CD4-positive, alpha-beta T cell (primary cell): ENCODE measurements at regions not wholly inside any gene's neighbourhood (a gene's known extent, or its start where the extent isn't known, plus 50 kb on each side); places are given as distances from the start of the nearest gene placed in this dataset.

Experiments
- ATAC-seq: fragments of 200-7000 bp; cut with Tn5 transposase; one replicate; pipeline ENCODE4 v1.10.0; 2022; ENCODE audit warnings: mild to moderate bottlenecking; ENCODE audit not compliant: poor library complexity
- CTCF ChIA-PET: fragments of 350-600 bp; sonication (Branson Sonifier 250); formaldehyde crosslinking; loops from one replicate; lab custom pipeline; 2021; ENCODE audit warnings: antibody characterized with exemption, inconsistent platforms; lab: Charles Lee
- POLR2A ChIA-PET: fragments of 350-600 bp; sonication (Branson Sonifier 250); formaldehyde crosslinking; loops from one replicate; lab custom pipeline; 2021; ENCODE audit warnings: antibody characterized with exemption, inconsistent platforms; lab: Charles Lee
- DNase-seq, 14 experiments: peaks; one replicate each; pipeline ENCODE4 v3.0.0-alpha.2; 2013 to 2020; ENCODE audit warnings: mixed read lengths in 2 of 14
- H3K27ac ChIP-seq, 2 donors: one replicate each; pipeline versions ENCODE4 v1.5.1 to v1.7.0; 2013; ENCODE audit warnings: low read length in 2 of 2, low read depth in 1 of 2, mild to moderate bottlenecking in 1 of 2
- H3K27me3 ChIP-seq, 2 experiments: 1 replicate in 1 of 2; 2 replicates in 1 of 2; pipeline versions ENCODE4 v1.6.1 to v1.7.0; 2013; ENCODE audit warnings: low read length in 2 of 2, control low read depth in 1 of 2, mild to moderate bottlenecking in 1 of 2, moderate library complexity in 1 of 2; ENCODE audit not compliant: insufficient read depth in 2 of 2, control insufficient read depth in 1 of 2
- H3K36me3 ChIP-seq: one replicate; pipeline ENCODE4 v1.6.1; 2013; ENCODE audit warnings: low read length, control low read depth; ENCODE audit not compliant: insufficient read depth
- H3K4me1 ChIP-seq: one replicate; pipeline ENCODE4 v1.6.1; 2013; ENCODE audit warnings: low read length, control low read depth; ENCODE audit not compliant: insufficient read depth
- H3K4me3 ChIP-seq: one replicate; pipeline ENCODE4 v1.5.1; 2013; ENCODE audit warnings: mild to moderate bottlenecking, low read length, moderate library complexity
- H3K9me3 ChIP-seq, 2 experiments: 1 replicate in 1 of 2; 2 replicates in 1 of 2; pipeline versions ENCODE4 v1.6.1 to v1.7.0; 2013; ENCODE audit warnings: low read length in 2 of 2, mild to moderate bottlenecking in 2 of 2, control low read depth in 1 of 2, moderate library complexity in 1 of 2; ENCODE audit not compliant: control insufficient read depth in 1 of 2, insufficient read depth in 1 of 2
- H3K27ac Mint-ChIP-seq: one replicate; pipeline ENCODE4 v1.8.0; 2020; ENCODE audit warnings: mixed read lengths
- H3K27me3 Mint-ChIP-seq: one replicate; pipeline ENCODE4 v1.8.0; 2021; ENCODE audit warnings: mixed read lengths
- H3K36me3 Mint-ChIP-seq: one replicate; pipeline ENCODE4 v1.8.0; 2021; ENCODE audit warnings: low read depth, mixed read lengths
- H3K4me1 Mint-ChIP-seq: one replicate; pipeline ENCODE4 v1.8.0; 2021; ENCODE audit warnings: low read depth, mixed read lengths
- H3K4me3 Mint-ChIP-seq: one replicate; pipeline ENCODE4 v1.8.0; 2020; ENCODE audit warnings: mild to moderate bottlenecking, mixed read lengths
- H3K9me3 Mint-ChIP-seq: one replicate; pipeline ENCODE4 v1.8.0; 2020; ENCODE audit warnings: mixed read lengths
- intact Hi-C, 2 experiments: fragments of 100-400 bp; cut with DNase I in 1 of 2; cut with micrococcal nuclease in 1 of 2; formaldehyde crosslinking; loops; one replicate each; pipeline versions ENCODE4 v1.15.1 to v1.9.0; 2023 to 2025; cut with DNase I, micrococcal nuclease
- TF ChIP-seq, protein P1 (sequence below): fragments of 200-600 bp; IDR thresholded peaks from one replicate; pipeline ENCODE4 v1.8.0; 2022; ENCODE audit warnings: antibody characterized with exemption, mild to moderate bottlenecking

- POLR2A ChIA-PET, result no interaction called here
- intact Hi-C loops, result no loop called here
- no peak overlapping the region for H3K4me3 ChIP-seq
- no peak overlapping the region for H3K4me3 Mint-ChIP-seq
- ATAC-seq (no peak), DNase-seq (no peak)
- no peaks in the 10 kb centered on the region for H3K36me3 ChIP-seq
- H3K36me3 Mint-ChIP-seq, result no peaks in the 10 kb centered on the region
- H3K9me3 Mint-ChIP-seq, result no peaks in the 10 kb centered on the region
- H3K27ac ChIP-seq, result no peak overlapping the region
- H3K4me1 ChIP-seq, result no peaks in the 10 kb centered on the region
- peaks cover 53% of the 10 kb centered on the region for H3K27me3 Mint-ChIP-seq
- TF ChIP-seq, protein P1, sequence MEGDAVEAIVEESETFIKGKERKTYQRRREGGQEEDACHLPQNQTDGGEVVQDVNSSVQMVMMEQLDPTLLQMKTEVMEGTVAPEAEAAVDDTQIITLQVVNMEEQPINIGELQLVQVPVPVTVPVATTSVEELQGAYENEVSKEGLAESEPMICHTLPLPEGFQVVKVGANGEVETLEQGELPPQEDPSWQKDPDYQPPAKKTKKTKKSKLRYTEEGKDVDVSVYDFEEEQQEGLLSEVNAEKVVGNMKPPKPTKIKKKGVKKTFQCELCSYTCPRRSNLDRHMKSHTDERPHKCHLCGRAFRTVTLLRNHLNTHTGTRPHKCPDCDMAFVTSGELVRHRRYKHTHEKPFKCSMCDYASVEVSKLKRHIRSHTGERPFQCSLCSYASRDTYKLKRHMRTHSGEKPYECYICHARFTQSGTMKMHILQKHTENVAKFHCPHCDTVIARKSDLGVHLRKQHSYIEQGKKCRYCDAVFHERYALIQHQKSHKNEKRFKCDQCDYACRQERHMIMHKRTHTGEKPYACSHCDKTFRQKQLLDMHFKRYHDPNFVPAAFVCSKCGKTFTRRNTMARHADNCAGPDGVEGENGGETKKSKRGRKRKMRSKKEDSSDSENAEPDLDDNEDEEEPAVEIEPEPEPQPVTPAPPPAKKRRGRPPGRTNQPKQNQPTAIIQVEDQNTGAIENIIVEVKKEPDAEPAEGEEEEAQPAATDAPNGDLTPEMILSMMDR, result no peak
- H3K9me3 ChIP-seq, result peaks cover 0 to 5% of the 10 kb centered on the region in 2 experiments
- H3K27me3 ChIP-seq, result peaks cover 0 to 17% of the 10 kb centered on the region in 2 experiments
- no peak overlapping the region for H3K27ac Mint-ChIP-seq
- CTCF ChIA-PET, result no interaction called here
- H3K4me1 Mint-ChIP-seq, result no peaks in the 10 kb centered on the region
Observed at GRCh38 chr11:134818516-134818915, 406.5 kb upstream of the B3GAT1 start.

DNA sequence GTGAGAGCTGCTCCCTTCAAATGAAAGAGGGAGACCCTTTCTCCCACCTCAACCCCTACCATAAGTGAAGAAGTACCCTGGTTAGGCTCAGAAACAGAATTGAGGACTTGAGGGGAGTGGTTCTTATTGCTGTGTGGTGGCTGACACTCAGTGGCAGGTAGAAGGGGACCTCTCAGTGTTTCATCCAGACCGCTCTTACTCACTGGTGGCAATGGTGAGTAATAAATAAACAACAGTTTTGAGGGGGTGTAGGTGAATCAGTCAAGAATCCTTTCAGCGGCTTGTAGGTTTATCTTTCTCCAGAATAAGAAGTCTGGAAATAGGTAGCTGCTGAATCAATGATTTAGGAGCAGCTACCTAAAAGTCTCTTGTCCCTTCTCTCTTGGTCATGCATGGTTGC, 403.4 kb upstream of the B3GAT1 start:
- TF ChIP-seq, protein P1, result no peak
- ChIA-PET POLR2A (no interaction called here), CTCF (interaction anchor here (0.7 kb wide), 1 partner anchor 31 kb away, joined by 3 read pairs; no protein-coding TSS in a partner anchor)
- peaks cover 46% of the 10 kb centered on the region for H3K27me3 Mint-ChIP-seq
- H3K27ac Mint-ChIP-seq, result no peak overlapping the region
- H3K9me3 Mint-ChIP-seq, result no peaks in the 10 kb centered on the region
- Histone ChIP-seq H3K27me3 (peaks cover 0 to 17% of the 10 kb centered on the region in 2 experiments), H3K36me3 (no peaks in the 10 kb centered on the region), H3K9me3 (no peaks in the 10 kb centered on the region), H3K4me3 (no peak overlapping the region), H3K27ac (no peak overlapping the region), H3K4me1 (no peaks in the 10 kb centered on the region)
- H3K4me1 Mint-ChIP-seq, result no peaks in the 10 kb centered on the region
- intact Hi-C loops, result no loop called here
- H3K4me3 Mint-ChIP-seq, result no peak overlapping the region
- no peak for DNase-seq
- no peaks in the 10 kb centered on the region for H3K36me3 Mint-ChIP-seq
- no peak for ATAC-seq

DNA sequence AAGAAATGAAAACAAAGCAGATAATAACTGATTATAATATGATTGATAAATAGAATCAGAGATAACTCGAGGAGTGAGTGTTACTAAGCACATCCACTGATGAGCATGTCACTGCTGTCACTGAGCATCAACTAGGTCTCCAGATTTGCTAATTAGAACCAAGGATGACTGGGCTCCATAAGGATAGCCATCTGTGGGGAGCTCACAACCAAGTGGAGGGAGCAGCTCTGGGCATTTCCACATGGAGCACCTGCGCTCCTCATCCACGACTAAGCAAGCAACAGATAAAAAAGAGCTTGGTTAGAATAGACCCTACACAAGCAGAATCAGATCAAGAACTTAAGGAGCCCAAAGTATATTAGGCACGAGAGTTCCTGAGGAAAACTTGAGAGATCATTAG, 396.0 kb upstream of the B3GAT1 start:
- H3K4me3 Mint-ChIP-seq, result no peak overlapping the region
- H3K27ac Mint-ChIP-seq, result no peak overlapping the region
- no peak for DNase-seq
- intact Hi-C loops, result no loop called here
- H3K27ac ChIP-seq, result no peak overlapping the region
- peaks cover 0 to 7% of the 10 kb centered on the region in 2 experiments for H3K27me3 ChIP-seq
- ChIA-PET POLR2A (no interaction called here), CTCF (no interaction called here)
- H3K36me3 ChIP-seq, result no peaks in the 10 kb centered on the region
- no peaks in the 10 kb centered on the region for H3K36me3 Mint-ChIP-seq
- H3K9me3 Mint-ChIP-seq, result no peaks in the 10 kb centered on the region
- no peak for ATAC-seq
- peaks cover 0 to 4% of the 10 kb centered on the region in 2 experiments for H3K9me3 ChIP-seq
- H3K4me1 ChIP-seq, result no peaks in the 10 kb centered on the region
- TF ChIP-seq, protein P1, result no peak
- peaks cover 49% of the 10 kb centered on the region for H3K27me3 Mint-ChIP-seq
- H3K4me3 ChIP-seq, result no peak overlapping the region
- H3K4me1 Mint-ChIP-seq, result no peaks in the 10 kb centered on the region
